ENCODE measurements at regions not wholly inside any gene's neighbourhood (a gene's known extent, or its start where the extent isn't known, plus 50 kb on each side); places are given as distances from the start of the nearest gene placed in this dataset.

DNA sequence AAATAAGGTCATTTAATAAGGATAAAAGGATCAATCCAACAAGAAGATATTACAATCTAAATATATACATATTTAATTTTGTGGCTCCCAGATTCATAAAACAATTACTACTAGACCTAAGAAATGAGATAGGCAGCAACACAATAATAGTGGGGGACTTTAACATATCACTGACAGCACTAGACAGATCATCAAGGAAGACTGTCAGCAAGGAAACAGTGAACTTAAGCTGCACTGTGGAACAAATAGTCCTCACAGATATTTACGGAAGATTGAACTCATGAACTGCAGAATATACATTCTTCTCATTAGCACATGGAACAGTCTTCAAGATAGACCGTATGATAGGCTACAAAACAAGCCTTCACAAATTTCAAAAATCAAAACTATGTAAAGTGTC lies 56.1 kb upstream of the NAP1L2 start:
- TF ChIP-seq EZH2 (IDR thresholded peaks at IDR 0.05; ENCODE audit: insufficient read depth, poor library complexity, severe bottlenecking) = no peak
- no peak for TF ChIP-seq EZH2phosphoT487 (IDR thresholded peaks at IDR 0.05; ENCODE audit: insufficient read depth, low read depth)

Data from GM23248 (cell line).